HG03442 (cell line): ENCODE measurements at regions not wholly inside any gene's neighbourhood (a gene's known extent, or its start where the extent isn't known, plus 50 kb on each side); places are given as distances from the start of the nearest gene placed in this dataset.
"Not testable (repeated sequence)": the region's sequence is repeated elsewhere in the genome, so short reads cannot be mapped to it uniquely, and the experiment has no call there.

Experiments
- ATAC-seq: cut with Tn5 transposase; IDR thresholded peaks from one replicate; pipeline ENCODE4 v1.9.1; 2021; ENCODE audit warnings: mild to moderate bottlenecking, moderate library complexity; ENCODE audit not compliant: unreplicated experiment

- ATAC-seq = no peak
These were observed 2504.3 kb downstream of the ARAP2 start for GRCh38 chr4:33739884-33740632.

- not testable (repeated sequence) for ATAC-seq
These were observed 2503.4 kb downstream of the ARAP2 start for GRCh38 chr4:33740871-33741270.

GRCh38 chr4:33746979-33747378 lies 2497.3 kb downstream of the ARAP2 start:
- ATAC-seq = peak; percentile 72

GRCh38 chr4:33751050-33751449 lies 2493.3 kb downstream of the ARAP2 start:
- ATAC-seq = no peak

GRCh38 chr4:33772582-33772981 lies 2471.7 kb downstream of the ARAP2 start:
- ATAC-seq = no peak

- no peak for ATAC-seq
These were observed 2463.1 kb downstream of the ARAP2 start for GRCh38 chr4:33780952-33781791.

GRCh38 chr4:33785843-33786242 lies 2458.5 kb downstream of the ARAP2 start:
- ATAC-seq = no peak

GRCh38 chr4:33802578-33802977 lies 2441.7 kb downstream of the ARAP2 start:
- no peak for ATAC-seq

- ATAC-seq = no peak
These were observed 2418.6 kb downstream of the ARAP2 start for GRCh38 chr4:33825685-33826084.

- not testable (repeated sequence) for ATAC-seq
These were observed 2415.0 kb downstream of the ARAP2 start for GRCh38 chr4:33829356-33829755.

- no peak for ATAC-seq
These were observed 2412.8 kb downstream of the ARAP2 start for GRCh38 chr4:33831442-33832066.

GRCh38 chr4:33835764-33836163 lies 2408.6 kb downstream of the ARAP2 start:
- ATAC-seq = not testable (repeated sequence)

- no peak for ATAC-seq
These were observed 2407.1 kb downstream of the ARAP2 start for GRCh38 chr4:33837043-33837838.

- ATAC-seq = no peak
These were observed 2403.2 kb downstream of the ARAP2 start for GRCh38 chr4:33841120-33841519.

- no peak for ATAC-seq
These were observed 2393.9 kb downstream of the ARAP2 start for GRCh38 chr4:33850371-33850902.

- ATAC-seq = not testable (repeated sequence)
These were observed 2390.6 kb downstream of the ARAP2 start for GRCh38 chr4:33853670-33854069.

GRCh38 chr4:33864290-33864859 lies 2379.9 kb downstream of the ARAP2 start:
- no peak for ATAC-seq

- ATAC-seq = no peak
These were observed 2370.5 kb downstream of the ARAP2 start for GRCh38 chr4:33873791-33874190.

- no peak for ATAC-seq
These were observed 2365.6 kb downstream of the ARAP2 start for GRCh38 chr4:33878710-33879109.

- no peak for ATAC-seq
These were observed 2363.1 kb downstream of the ARAP2 start for GRCh38 chr4:33881176-33881575.
